ENCODE measurements at regions not wholly inside any gene's neighbourhood (a gene's known extent, or its start where the extent isn't known, plus 50 kb on each side); places are given as distances from the start of the nearest gene placed in this dataset.

DNA sequence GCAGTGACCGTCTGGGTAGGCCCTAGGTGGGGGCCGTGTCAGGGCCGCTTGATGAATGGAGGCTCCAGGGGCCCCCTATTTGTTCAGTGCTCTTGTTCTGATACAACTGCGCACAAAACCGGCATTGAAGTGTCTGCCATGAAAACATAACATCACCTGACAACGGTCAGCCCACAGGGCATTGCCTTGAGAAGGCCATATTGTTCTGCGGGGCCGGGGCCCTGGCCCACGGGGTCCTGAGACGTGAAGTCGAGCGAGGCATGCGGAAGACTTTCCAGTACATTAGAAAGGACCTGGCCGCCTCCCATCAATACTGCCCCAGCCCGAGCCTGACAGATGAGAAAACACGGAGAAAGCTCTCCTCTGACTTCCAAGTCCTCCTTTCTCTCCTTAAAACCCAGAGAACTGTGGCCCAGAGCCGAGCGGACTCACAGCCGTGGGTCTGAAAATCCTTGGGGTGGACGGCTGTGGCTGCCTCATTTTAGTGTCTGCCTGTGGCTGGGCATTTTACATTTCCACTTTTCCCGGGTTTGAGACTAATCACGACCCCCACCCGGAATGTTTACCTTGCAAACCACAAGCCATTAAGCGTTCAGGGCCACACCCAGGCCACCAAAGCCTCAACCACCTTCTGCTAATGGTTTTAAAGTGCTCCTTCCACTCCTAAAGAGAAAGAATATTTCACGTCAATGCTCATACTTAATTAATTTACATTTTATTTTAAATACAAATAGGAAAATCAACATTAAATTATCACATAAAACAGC, 391.0 kb upstream of the IRX2 start (continued):
- no peak for TF ChIP-seq ZNF462 (CRISPR knock-in tag; IDR thresholded peaks at IDR 0.05)
- no peak for TF ChIP-seq EZH2 (IDR thresholded peaks at IDR 0.05; ENCODE audit: low read depth, unreplicated experiment)
- no peak for TF ChIP-seq STAT1 (IDR thresholded peaks at IDR 0.05; ENCODE audit: unreplicated experiment)
- TF ChIP-seq POLR2AphosphoS5 (IDR thresholded peaks at IDR 0.05; ENCODE audit: low read depth): no peak
- TF ChIP-seq EZH2phosphoT487 (IDR thresholded peaks at IDR 0.05; ENCODE audit: unreplicated experiment): no peak
- TF ChIP-seq ZNF331 (CRISPR knock-in tag; IDR thresholded peaks at IDR 0.05; ENCODE audit: low read depth): no peak
- TF ChIP-seq, protein P1, sequence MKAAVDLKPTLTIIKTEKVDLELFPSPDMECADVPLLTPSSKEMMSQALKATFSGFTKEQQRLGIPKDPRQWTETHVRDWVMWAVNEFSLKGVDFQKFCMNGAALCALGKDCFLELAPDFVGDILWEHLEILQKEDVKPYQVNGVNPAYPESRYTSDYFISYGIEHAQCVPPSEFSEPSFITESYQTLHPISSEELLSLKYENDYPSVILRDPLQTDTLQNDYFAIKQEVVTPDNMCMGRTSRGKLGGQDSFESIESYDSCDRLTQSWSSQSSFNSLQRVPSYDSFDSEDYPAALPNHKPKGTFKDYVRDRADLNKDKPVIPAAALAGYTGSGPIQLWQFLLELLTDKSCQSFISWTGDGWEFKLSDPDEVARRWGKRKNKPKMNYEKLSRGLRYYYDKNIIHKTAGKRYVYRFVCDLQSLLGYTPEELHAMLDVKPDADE (IDR thresholded peaks at IDR 0.05): no peak
- no peak for TF ChIP-seq ZNF114 (CRISPR knock-in tag; IDR thresholded peaks at IDR 0.05)
- no peak for TF ChIP-seq REST (IDR thresholded peaks at IDR 0.05; ENCODE audit: unreplicated experiment)
- no peak for TF ChIP-seq NANOG (IDR thresholded peaks at IDR 0.05; ENCODE audit: borderline replicate concordance)
- no peak for TF ChIP-seq CREB1 (CRISPR knock-in tag; IDR thresholded peaks at IDR 0.05; ENCODE audit: low read depth)
